WI38 (cell line): ENCODE measurements at regions not wholly inside any gene's neighbourhood (a gene's known extent, or its start where the extent isn't known, plus 50 kb on each side); places are given as distances from the start of the nearest gene placed in this dataset.

ENCODE experiments used
- H3K4me3 ChIP-seq: 2 replicates; pipeline ENCODE4 v1.5.1; 2011; ENCODE audit warnings: low read depth, mild to moderate bottlenecking, control low read depth, low read length
- TF ChIP-seq, protein P1 (sequence below): IDR thresholded peaks from 2 replicates; pipeline ENCODE4 v1.5.1; 2012; ENCODE audit warnings: low read depth, mild to moderate bottlenecking, control low read depth, low read length

DNA sequence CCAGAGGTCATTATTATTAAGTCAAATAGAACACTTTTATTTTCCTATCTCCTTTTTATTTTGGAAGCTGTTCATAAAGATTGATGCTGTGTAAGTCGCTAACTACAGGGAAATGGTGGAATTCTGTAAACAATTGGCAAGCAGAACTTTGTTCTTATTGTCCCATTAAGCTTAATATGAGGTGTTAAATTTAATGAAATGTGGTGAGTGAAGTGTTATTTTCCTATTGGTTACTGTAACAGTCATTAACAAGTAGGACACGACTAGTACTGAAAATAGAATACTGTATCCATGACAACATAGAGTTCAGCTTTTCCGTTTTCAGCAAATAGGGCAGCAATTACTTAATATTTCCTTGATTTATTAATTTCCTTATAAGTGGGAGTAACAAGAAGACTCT, 279.1 kb upstream of the ZEB2 start:
- no peak overlapping the region for H3K4me3 ChIP-seq
- TF ChIP-seq, protein P1, sequence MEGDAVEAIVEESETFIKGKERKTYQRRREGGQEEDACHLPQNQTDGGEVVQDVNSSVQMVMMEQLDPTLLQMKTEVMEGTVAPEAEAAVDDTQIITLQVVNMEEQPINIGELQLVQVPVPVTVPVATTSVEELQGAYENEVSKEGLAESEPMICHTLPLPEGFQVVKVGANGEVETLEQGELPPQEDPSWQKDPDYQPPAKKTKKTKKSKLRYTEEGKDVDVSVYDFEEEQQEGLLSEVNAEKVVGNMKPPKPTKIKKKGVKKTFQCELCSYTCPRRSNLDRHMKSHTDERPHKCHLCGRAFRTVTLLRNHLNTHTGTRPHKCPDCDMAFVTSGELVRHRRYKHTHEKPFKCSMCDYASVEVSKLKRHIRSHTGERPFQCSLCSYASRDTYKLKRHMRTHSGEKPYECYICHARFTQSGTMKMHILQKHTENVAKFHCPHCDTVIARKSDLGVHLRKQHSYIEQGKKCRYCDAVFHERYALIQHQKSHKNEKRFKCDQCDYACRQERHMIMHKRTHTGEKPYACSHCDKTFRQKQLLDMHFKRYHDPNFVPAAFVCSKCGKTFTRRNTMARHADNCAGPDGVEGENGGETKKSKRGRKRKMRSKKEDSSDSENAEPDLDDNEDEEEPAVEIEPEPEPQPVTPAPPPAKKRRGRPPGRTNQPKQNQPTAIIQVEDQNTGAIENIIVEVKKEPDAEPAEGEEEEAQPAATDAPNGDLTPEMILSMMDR: no peak

GRCh38 chr2:144798034-144798433, 278.1 kb upstream of the ZEB2 start:
- H3K4me3 ChIP-seq: no peak overlapping the region
- TF ChIP-seq, protein P1: no peak

DNA sequence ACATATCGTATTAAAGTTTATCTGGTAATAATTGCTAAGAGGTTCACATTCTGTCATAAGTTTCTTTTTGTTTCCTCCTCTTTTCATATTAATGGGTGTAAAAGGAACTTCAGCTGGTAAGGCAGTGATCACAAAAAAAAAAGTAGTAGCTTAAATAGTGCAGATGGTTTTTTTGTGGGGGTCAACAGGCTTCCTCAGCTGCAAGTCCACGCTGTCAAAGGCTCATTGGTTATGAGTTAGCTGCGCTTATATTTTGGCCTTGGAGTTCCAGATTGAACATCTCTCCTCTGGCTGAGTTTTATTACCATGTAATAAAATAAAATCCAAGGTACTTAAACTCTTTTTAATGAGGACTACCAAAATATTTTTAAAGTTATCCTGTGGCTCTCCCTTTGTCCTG, 277.0 kb upstream of the ZEB2 start:
- TF ChIP-seq, protein P1: no peak
- H3K4me3 ChIP-seq: no peak overlapping the region

DNA sequence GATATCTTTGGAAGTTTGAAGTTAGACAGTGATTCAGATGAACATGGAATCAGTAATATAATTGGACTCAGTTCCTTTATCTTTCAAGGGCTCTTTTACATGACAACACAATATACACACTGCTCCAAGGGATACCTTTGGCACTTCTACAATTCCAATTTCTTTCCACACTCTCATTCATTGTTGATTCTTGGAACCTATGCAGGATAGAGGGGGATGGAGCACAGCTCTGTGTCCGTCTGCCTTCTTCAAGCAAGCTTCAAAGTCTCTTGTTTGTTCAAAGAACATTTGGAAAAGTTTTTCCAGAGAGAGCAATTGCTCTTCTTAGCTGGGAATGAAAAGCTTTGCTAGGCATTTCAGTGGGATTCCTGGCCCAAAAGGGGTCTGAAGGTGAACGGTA, 276.2 kb upstream of the ZEB2 start:
- TF ChIP-seq, protein P1: no peak

DNA sequence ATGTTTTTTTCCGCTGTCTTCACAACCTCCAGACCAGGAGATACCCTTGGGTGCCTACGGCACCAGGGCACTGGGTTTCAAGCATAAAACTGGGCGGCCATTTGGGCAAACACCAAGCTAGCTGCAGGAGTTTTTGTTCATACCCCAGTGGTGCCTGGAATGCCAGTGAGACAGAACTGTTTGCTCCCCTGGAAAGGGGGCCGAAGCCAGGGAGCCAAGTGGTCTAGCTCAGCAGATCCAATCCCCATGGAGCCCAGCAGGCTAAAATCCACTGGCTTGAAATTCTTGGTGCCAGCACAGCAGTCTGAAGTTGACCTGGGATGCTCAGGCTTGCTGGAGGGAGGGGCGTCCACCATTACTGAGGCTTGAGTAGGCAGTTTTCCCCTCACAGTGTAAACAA, 265.3 kb upstream of the ZEB2 start:
- no peak overlapping the region for H3K4me3 ChIP-seq
- TF ChIP-seq, protein P1: no peak

More for the DNA sequence above, 276.2 kb upstream of the ZEB2 start:
- no peak overlapping the region for H3K4me3 ChIP-seq

DNA sequence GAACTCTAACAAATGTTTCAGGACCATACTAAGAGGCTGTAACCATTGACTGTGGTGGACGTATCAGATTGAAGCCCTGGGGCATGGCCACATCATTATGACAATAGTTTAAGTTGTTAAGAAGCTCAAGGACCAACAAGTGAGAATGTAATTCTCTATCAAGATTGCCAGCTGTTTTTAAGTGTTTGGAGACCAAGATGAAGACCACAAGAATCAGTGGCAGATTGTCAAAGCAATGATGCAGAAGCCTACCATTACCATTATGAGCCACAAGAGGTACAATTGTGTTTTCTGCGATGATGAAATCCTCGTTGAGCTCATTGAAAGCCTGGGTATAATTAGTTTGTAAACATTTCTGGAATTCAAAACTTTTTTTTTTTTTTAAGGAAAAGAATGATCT, 261.1 kb upstream of the ZEB2 start:
- TF ChIP-seq, protein P1: no peak
- H3K4me3 ChIP-seq: no peak overlapping the region

- TF ChIP-seq, protein P1: no peak
- no peak overlapping the region for H3K4me3 ChIP-seq
These were observed 256.8 kb upstream of the ZEB2 start for GRCh38 chr2:144776766-144777165.
